Epithelial cell of esophagus (primary cell): ENCODE measurements at regions not wholly inside any gene's neighbourhood (a gene's known extent, or its start where the extent isn't known, plus 50 kb on each side); places are given as distances from the start of the nearest gene placed in this dataset.

Experiments used
- DNase-seq: peaks from one replicate; pipeline ENCODE4 v3.0.0; 2010; ENCODE audit warnings: low read depth
- H3K4me3 ChIP-seq: 2 replicates; pipeline ENCODE4 v1.5.1; 2011; ENCODE audit warnings: mild to moderate bottlenecking, low read length, control low read depth
- CTCF ChIP-seq: IDR thresholded peaks from 2 replicates; pipeline ENCODE4 v1.5.1; 2011; ENCODE audit warnings: low read depth, mild to moderate bottlenecking, low read length, control low read depth, inconsistent platforms; ENCODE audit not compliant: insufficient read depth; ENCODE audit errors: missing control alignments

GRCh38 chr1:178637841-178638240 lies 87.2 kb upstream of the RALGPS2 start:
- no peak for TF ChIP-seq CTCF
- DNase-seq, result no peak
- H3K4me3 ChIP-seq, result no peak overlapping the region

- H3K4me3 ChIP-seq, result no peak overlapping the region
- TF ChIP-seq CTCF, result no peak
- DNase-seq, result no peak
Observed at GRCh38 chr1:178639326-178639725, 85.7 kb upstream of the RALGPS2 start.

- DNase-seq, result no peak
- H3K4me3 ChIP-seq, result no peak overlapping the region
- TF ChIP-seq CTCF, result no peak
Observed at GRCh38 chr1:178642282-178642681, 82.8 kb upstream of the RALGPS2 start.

DNA sequence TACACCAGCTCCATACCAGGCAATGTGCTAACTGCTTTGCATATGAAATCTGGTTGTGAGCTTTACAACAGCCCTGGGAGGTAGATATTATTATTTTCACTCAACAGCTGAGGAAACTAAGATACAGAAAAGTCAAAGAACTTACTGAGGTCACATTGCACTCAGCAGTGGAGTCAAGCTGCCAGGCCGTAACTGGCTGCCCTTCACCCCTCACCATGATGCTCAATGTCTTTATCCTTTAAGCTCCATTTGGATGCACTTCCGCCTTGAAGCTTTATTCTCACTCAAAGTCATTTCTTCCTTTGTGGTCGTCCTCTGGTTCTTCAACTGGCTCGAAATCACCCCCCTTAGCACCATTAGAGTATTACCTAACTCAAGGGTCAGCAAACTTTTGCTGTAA lies 81.7 kb upstream of the RALGPS2 start:
- H3K4me3 ChIP-seq, result no peak overlapping the region
- DNase-seq, result no peak
- no peak for TF ChIP-seq CTCF

DNA sequence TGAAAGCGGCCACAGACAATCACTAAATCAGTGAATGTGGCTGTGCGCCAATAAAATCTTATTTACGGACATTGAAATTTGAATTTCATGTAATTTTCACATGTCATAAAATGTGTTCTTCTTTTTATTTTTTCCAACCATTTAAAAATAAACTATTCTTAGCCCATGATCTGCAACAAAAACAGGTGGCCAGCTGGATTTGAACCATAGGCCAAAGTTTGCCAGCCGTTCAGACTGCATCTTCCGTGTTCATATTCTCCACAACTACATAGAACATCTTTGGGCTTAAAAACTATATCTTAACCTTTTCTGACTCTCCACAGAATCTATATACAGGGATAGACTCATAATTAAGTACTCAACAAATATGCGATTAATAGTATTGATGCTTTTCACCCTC lies 81.2 kb upstream of the RALGPS2 start:
- H3K4me3 ChIP-seq, result no peak overlapping the region
- no peak for TF ChIP-seq CTCF
- DNase-seq, result no peak

DNA sequence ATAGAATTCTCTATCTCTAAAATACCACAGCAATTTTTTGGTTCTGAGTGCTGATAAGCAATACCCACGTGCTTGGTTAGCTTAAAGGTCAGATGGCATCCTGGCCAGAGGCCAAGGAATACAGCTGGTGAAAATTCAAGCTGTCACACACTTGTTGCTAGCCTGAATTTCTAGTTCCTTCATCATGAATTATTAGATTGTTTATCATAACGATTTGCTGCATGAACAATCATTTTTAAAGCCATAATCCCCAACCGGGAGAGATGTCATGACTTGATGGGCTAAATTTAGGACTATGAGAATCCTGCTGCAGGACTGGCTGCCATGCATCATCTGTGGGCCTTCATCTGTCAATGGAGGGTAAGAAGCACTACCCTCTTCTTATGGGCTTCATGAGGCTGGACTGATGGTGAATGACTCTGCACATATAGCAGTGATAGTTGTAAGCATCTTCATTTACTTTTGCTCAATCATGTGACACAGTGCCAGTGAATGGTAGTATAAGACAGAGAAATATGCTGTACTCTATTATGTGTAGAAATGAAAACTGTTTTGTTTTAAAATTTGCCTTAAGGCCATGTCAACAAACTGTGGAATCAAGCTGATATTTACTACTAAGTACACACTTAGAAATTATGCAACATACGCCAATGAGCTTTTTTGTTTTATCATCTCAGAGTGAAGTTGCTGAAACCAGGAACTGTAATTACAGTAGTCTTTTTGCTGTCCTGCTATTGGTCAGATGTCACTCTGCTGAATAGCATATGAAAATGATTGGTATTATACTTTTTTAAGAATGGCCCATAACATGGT lies 80.5 kb upstream of the RALGPS2 start:
- peak; percentile 30 for DNase-seq
- TF ChIP-seq CTCF, result no peak
- H3K4me3 ChIP-seq, result no peak overlapping the region
